BE2C (cell line): ENCODE measurements at regions not wholly inside any gene's neighbourhood (a gene's known extent, or its start where the extent isn't known, plus 50 kb on each side); places are given as distances from the start of the nearest gene placed in this dataset.
A peak's percentile ranks its signal among the peaks of the same experiment; 100 is the strongest.

ENCODE experiments used
- DNase-seq: peaks from one replicate; pipeline ENCODE4 v3.0.0-alpha.2; 2020
- H3K27me3 ChIP-seq: fragments of 250-450 bp; sonication (Bioruptor Pico); 2 replicates; pipeline ENCODE4 v1.5.1; 2020; ENCODE audit warnings: mild to moderate bottlenecking
- H3K36me3 ChIP-seq: fragments of 250-450 bp; sonication (Bioruptor Pico); 2 replicates; pipeline ENCODE4 v1.5.1; 2020; ENCODE audit warnings: mild to moderate bottlenecking
- H3K4me1 ChIP-seq: fragments of 250-450 bp; sonication (Bioruptor Pico); 2 replicates; pipeline ENCODE4 v1.5.1; 2020
- H3K4me3 ChIP-seq: 2 replicates; pipeline ENCODE4 v1.5.1; 2011; ENCODE audit warnings: low read depth, low read length
- H3K9me3 ChIP-seq: fragments of 250-450 bp; sonication (Bioruptor Pico); 2 replicates; pipeline ENCODE4 v1.5.1; 2020
- CTCF ChIP-seq: IDR thresholded peaks from 2 replicates; pipeline ENCODE4 v1.5.1; 2012; ENCODE audit warnings: mild to moderate bottlenecking, low read depth, low read length

- no peak for DNase-seq
- TF ChIP-seq CTCF, result no peak
These were observed 239.9 kb upstream of the CEP162 start for GRCh38 chr6:84467296-84467695.

GRCh38 chr6:84466511-84466910, 239.1 kb upstream of the CEP162 start:
- no peaks in the 10 kb centered on the region; the same call in 1 of the 2 replicates for H3K4me1 ChIP-seq
- H3K36me3 ChIP-seq, result no peaks in the 10 kb centered on the region
- H3K4me3 ChIP-seq, result no peak overlapping the region
- DNase-seq, result peak; percentile 10
- TF ChIP-seq CTCF, result no peak
- H3K9me3 ChIP-seq, result no peaks in the 10 kb centered on the region
- H3K27me3 ChIP-seq, result no peaks in the 10 kb centered on the region

More at GRCh38 chr6:84467296-84467695, 239.9 kb upstream of the CEP162 start:
- Histone ChIP-seq H3K9me3 (no peaks in the 10 kb centered on the region), H3K36me3 (no peaks in the 10 kb centered on the region), H3K27me3 (no peaks in the 10 kb centered on the region), H3K4me1 (no peaks in the 10 kb centered on the region; the same call in 1 of the 2 replicates), H3K4me3 (no peak overlapping the region)

- no peaks in the 10 kb centered on the region for H3K36me3 ChIP-seq
- no peaks in the 10 kb centered on the region; the same call in 1 of the 2 replicates for H3K4me1 ChIP-seq
- H3K4me3 ChIP-seq, result no peak overlapping the region
- TF ChIP-seq CTCF, result no peak
- H3K9me3 ChIP-seq, result no peaks in the 10 kb centered on the region
- DNase-seq, result no peak
- no peaks in the 10 kb centered on the region for H3K27me3 ChIP-seq
These were observed 237.0 kb upstream of the CEP162 start for GRCh38 chr6:84464471-84464870.

GRCh38 chr6:84462698-84463097, 235.3 kb upstream of the CEP162 start:
- TF ChIP-seq CTCF, result no peak
- DNase-seq, result no peak

GRCh38 chr6:84461461-84461860, 234.0 kb upstream of the CEP162 start:
- Histone ChIP-seq H3K9me3 (no peaks in the 10 kb centered on the region), H3K27me3 (no peaks in the 10 kb centered on the region), H3K4me3 (no peak overlapping the region), H3K4me1 (no peaks in the 10 kb centered on the region; the same call in 1 of the 2 replicates), H3K36me3 (no peaks in the 10 kb centered on the region)
- no peak for TF ChIP-seq CTCF
- no peak for DNase-seq

More at GRCh38 chr6:84462698-84463097, 235.3 kb upstream of the CEP162 start:
- H3K4me1 ChIP-seq, result no peaks in the 10 kb centered on the region; the same call in 1 of the 2 replicates
- no peak overlapping the region for H3K4me3 ChIP-seq
- no peaks in the 10 kb centered on the region for H3K36me3 ChIP-seq
- H3K27me3 ChIP-seq, result no peaks in the 10 kb centered on the region
- H3K9me3 ChIP-seq, result no peaks in the 10 kb centered on the region

GRCh38 chr6:84460491-84460890, 233.0 kb upstream of the CEP162 start:
- no peaks in the 10 kb centered on the region; the same call in 1 of the 2 replicates for H3K4me1 ChIP-seq
- TF ChIP-seq CTCF, result no peak
- no peaks in the 10 kb centered on the region for H3K27me3 ChIP-seq
- H3K9me3 ChIP-seq, result no peaks in the 10 kb centered on the region
- no peaks in the 10 kb centered on the region for H3K36me3 ChIP-seq
- H3K4me3 ChIP-seq, result no peak overlapping the region
- DNase-seq, result no peak
